HuH-7 (cell line): ENCODE measurements at regions not wholly inside any gene's neighbourhood (a gene's known extent, or its start where the extent isn't known, plus 50 kb on each side); places are given as distances from the start of the nearest gene placed in this dataset.
"Not testable (repeated sequence)": the region's sequence is repeated elsewhere in the genome, so short reads cannot be mapped to it uniquely, and the experiment has no call there.

ENCODE experiments used
- DNase-seq: peaks from one replicate; pipeline ENCODE4 v3.0.0; 2011; ENCODE audit warnings: low spot score

DNA sequence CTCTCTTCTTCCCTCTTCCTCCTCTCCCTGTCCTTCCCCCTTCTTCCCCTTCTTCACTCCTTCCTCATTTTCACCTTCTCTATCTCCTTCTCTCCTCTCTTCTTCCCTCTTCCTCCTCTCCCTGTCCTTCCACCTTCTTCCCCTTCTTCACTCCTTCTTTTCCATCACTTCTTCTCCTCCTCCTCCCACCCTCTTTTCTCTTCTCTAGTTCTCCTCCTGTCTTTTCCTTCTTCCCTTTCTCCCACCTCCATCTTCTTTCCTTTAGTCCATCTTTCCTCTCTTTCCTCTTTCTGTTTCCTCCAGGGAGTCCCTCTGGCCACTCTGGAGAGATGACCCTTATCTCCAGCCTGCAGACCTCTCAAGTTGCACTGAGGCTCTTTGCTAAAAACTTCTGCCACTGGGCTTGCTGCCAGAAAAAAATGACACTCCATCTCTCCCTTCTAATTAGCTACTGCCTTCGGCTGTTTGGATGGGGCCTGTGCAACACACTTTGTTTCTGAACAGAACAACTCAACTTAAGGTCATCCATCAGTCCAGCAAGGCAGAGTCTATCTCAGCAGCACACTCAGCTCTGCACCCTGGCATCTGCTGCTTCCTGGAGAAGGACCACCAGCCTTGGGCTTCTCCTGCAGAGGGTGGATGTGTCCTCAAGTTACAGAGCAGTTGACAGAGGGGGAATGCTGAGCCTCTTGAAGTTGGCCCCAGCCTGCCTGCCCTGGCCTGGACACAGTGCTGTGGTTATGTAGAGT lies 538.8 kb downstream of the MATN1 start:
- no peak for DNase-seq

DNA sequence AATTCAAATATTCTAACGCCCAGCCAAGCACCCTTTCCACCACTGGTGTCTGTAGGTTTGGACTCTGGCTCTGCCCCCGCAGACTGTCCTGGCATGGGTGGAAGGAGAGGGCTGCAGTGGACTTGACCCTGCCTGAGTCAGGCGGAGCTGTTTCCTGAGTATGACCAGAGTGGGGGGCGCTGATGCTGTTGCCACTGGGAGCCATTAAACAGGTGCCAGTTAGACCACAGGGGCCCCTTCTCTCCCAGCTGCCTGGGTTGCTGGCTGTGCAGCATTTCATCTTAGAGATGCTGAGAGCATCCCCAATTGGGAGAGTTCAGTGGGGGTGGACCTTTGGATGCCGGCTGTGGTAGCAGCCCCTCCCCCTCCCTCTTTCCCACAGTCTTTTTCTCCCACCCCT lies 539.5 kb downstream of the MATN1 start:
- DNase-seq: no peak

DNA sequence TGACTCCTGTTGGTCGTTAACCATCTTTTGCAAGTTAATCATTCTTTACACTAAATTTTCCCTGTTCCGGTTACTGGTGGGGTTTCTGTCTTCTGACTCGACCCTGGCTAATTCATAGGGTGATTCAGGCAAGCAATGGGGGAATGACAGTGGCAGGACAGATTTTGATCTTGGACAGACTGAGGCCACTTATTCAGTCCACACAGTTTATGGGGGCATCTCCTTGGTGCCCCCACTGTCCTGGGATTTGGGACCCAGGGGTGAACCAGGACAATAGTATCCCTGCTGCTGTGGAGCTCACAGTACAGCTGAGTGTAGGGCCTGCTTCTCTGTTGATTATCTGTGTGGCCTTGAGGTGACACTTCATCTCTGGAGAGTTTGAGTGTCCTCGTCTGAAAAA lies 540.4 kb downstream of the MATN1 start:
- no peak for DNase-seq

DNA sequence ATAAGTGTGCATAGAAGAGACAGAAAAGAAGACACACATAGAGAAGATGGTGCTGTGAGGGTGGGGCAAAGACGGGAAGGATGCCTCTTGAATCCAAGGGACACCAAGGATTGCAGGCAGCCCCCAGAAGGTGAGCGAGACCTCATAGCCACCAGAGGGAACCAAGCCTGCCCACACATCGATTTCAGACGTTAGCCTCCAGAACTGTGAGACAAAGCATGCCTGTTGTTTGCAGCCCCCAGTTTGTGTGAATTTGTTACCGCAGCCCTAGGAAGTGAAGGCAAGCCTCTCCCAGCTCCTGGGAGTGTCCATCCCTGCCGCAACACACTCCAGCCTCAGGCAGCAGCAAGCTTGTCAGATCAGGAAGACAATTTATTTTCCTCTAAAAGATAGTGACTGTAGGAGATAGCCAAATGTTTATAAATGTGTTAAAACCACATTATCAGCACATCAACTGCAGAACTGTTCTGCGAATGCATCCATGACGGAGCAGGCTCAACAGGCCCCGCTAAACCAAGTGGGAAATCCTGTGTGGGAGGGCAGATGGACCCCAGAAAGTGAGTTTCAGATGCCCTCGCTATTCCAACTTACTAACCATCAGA lies 543.3 kb downstream of the MATN1 start:
- DNase-seq: no peak

DNA sequence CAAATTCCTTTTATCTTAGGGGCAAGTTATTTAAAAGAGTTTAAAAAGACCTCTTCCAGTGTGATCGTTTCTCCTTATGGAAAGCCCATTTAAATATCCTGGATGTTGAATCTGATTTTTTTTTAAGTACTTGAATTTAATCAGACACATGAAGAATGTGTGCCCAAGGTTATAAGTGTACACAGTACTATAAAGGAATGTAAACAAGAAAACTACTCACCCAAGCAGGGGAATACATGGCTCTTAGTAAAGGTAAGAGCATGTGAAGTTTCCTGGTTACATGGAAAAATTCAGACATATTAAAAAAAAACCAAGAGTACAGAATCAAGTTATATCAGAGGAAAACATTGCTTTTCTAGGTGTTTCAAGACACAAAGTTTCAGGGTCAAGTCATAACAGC lies 546.9 kb downstream of the MATN1 start:
- DNase-seq: no peak

DNA sequence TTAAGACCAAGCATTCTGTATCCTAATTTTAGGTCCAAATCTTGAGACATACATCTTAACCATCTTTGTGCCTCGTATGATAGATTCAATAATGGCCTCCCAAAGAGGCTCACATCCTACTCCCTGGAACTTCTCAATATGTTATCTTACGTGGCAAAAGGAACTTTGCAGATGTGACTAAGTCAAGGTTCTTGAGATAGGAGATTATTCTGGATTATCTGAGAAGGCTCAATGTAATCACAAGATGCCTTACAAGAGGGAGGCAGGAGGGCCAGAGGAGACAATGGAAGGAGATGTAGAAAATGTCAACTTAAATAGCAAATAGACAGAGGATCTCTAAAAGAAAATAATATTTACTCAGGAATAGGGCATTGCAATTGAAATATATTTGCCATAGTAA lies 548.9 kb downstream of the MATN1 start:
- no peak for DNase-seq

DNA sequence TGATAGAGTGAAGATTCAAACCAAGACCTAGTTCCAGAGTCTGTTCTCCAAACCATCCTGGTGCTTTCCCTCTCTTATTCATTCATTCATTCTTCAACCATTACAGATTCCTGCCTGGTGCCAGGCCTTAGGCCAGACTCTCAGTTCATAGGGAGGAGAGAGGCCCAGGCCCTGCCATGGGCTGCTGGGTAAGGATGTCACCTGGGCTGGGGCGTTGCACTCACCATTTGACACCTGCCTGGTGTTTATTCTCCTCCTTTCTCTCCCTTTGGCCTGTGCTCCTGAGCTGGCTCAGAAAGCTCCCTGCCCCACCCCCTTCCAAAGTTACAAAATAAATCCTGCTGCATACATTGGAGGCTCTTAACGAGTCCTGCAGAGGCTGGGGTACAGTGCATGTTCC lies 549.8 kb downstream of the MATN1 start:
- DNase-seq: no peak

DNA sequence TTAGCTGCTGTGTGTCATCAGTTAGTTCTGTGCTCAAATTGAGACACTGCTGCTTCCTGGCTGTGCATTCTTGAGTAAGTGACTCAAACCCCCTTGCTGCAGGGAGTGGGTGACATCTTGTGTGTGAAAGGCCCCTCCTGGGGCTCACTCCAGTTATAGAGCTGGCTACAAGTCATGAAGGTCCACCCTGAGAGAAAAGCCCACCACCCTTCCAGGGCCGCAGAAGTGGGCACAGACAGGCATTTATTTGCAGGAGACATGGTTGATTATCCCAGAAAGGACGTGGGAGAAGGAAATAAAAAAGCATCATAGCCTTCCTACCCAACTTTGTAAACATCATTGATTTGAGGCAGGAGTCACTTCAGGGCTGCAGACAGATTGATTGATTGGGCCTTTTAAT lies 550.6 kb downstream of the MATN1 start:
- no peak for DNase-seq

DNA sequence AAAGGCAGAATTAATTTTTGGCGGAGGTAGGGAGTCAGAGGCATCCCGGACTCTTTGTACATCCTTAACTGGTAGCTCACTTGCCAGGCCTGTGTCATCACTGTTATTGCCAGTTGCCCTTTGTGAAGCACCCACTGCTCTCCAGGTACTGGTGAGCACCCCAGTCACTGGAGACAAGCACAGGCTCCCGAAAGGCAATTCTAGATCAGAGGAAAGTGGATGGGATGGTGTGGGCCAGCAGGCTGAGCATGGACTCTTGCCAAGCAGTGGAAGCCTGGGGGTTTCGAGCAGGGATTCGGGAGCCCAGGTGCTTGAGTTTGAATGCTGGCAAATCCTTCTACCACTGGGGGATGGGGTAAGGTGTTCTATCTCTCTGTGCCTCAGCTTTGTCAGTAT lies 551.1 kb downstream of the MATN1 start:
- DNase-seq: no peak

DNA sequence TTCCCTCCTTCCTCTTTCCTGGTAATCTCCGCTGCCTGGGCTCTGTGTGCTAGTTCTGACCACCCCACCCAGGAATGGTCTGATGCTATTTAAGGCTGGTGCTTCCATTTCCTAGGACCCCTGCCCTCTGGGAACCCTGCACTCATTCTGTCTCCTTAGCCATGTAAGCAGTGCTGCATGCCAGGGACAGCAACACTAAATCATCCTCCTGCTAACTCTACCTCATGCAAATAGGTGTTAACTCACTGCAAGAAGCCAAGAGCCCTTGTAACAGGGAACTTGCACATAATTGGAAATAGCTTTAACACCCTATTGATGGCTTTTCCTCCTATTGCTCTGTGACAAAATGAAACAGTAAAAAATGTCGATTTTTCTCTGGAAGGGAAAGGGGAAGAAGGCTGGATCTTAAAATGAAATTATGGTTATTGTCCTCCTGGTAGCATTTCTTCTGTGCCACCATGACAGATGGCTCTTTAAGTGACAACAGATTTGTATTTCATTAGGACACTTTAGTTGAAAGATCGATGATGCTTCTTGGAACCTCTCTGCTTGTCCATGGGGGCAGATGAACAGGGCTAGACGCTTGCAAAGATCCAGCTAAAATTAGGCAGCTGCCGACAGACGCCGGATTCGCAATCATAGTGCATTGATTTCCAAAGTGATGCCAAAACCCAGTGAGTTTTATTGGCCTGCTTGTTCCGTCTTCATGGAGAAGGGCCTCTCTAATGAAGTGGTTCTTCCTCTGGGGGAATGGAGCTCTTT lies 551.7 kb downstream of the MATN1 start:
- no peak for DNase-seq

DNA sequence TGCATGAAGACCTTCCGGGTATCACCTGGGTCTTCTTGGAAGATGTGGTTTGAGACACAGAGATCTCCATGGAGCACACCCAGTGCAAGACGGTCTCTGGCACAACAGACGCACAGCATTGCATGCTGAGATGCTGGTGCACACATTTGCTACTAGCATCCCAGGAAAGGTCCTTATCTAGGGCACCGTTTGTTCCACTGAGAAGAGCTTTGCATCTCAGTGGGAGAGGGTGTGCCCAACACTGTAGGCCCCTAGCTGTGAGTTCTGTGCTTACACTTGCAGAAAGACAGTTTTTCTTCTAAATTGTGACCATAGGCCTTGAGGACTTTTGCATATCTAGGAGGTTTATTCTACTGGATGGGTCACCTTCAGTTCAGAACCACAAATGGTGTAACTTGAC lies 554.1 kb downstream of the MATN1 start:
- DNase-seq: no peak

DNA sequence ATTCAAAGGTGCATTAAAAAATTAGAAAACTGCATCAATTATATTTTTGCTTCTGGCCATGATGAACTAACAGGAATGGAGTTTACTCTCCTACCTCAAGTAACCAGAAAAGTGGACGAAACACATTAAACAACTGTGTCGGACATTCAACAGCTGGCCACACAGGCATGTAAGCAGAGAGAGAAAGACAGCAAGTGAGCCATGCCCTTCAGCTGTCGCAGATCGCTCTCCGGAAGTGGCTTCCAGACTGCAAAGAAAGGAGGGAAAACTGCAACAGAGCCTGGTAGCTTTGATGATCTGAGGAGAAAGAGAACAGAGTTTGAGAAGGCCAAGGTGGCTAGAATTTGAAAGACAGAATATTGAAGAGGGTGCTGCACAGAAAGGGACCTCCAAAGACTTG lies 557.2 kb downstream of the MATN1 start:
- no peak for DNase-seq

DNA sequence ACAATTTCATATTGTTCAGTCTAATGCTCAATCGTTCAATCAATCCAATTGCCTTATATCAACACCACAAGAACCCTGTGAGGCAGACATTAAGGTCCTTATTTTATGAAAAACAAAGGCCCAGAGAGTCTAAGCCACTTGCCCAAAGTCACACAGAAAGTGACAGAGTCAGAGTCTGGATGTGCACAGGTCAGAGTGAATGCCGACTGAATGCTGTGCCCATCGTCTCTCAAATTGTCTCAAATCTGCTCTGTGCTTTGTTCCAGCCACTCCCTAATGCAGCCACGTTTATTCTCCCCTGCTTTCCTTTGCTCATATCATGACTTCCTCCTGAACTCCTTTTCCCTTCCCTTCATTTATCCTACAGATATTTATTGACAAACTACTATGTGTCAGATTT lies 558.3 kb downstream of the MATN1 start:
- no peak for DNase-seq

DNA sequence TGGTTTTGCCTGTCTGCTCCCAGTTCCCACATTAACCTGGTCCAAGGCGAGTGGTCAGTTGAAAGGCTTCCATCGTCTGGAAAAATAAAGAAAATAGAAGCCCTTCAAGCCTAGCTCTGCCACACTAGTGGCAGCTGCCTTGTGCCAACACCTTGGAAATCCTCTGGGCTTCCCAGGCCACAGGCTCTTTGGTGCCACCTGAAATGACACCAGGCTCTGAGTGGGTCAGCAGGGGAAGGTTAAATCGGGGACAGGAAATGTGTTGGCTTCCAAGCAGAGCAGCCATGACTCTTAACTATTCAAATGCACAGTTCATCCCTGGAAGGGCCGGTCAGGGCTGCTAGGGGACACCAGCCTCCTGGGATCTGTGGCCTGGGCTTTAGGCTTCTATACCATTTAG lies 558.7 kb downstream of the MATN1 start:
- no peak for DNase-seq

DNA sequence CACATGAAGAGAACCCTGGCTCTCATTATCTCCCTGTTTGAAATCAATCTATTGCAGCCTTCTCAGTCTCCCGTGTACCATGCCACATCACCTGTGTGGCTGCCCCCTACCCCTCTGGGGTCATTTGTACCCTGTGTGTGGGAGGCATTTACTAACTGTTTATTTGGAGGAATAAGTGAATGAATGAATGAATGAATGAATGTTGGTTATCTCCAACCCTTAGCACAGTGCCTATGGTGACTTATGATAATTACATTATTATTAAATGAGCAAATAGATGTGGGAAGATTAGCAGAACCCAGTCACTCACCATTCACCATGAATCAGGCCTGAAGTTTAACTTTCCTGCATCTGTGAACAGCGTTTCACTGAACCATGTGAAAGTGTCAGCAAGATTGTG lies 560.8 kb downstream of the MATN1 start:
- no peak for DNase-seq

DNA sequence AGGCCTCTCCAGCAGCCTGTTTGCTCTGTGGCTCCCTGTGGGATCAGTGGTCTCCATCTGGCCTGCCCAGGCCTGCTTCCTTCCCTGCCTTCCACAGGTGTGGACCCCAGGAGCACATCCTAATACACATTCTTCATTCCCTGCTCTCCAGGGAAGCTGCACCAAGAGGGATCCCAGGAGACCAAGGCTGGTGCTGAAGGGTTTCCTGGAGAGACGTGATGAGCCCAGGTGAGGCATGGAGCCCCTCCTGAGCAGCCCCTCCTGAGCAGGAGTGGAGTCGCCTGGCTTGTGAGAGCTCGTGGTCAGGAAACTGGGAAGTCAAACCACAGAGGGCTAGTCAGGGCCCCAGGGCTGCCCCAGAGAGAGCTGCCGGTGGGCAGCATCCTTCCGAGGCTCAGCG lies 561.4 kb downstream of the MATN1 start:
- DNase-seq: no peak

DNA sequence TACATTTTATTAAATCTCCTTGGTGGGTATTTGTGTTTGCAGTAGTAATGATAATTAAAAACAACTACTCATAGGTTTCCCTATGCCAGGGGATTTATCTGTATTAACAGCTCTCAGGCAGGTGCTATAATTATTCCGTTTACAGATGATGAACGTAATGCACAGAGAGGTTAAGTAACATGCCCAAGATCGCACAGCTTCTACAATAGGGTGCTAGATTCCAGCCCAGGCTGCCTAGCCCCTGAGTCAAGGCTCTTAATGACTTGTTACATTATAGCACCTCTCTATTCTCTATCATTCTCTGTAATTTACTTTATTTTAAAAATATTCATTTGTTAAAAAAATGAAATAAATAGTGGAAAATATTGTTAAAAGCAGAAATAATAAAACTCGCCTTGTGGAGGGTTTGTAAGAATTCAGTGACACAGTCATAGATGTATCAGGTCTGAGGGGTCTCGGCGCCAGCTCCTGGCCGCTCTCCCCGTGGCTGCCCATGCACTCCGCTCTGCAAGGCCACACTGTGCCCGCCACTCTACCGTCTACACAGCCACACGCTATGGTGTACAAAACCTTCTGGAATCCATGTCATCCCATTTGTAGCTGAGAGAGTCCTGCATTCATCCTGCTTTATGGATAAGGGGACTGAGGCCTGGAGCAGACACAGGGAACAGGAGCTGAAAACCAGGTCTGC lies 562.2 kb downstream of the MATN1 start:
- DNase-seq: no peak

DNA sequence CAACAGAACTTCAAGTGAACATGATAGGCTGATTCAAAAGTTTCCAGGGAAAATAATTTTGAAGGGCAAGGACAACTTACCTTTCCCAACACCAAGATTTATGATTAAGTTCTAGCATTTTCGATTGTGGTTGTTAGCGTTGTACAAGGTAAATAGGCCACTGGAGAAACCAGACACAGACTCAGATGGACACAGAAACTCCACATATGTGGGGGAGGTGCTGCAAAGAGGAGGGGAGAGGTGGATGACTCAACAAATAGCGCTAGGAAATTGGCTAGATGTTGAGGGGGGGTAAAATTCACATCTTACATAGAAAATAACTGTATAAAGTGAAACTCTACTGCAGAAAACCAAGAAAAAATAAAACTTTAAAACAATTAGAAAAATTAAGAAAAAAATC lies 564.4 kb downstream of the MATN1 start:
- DNase-seq: no peak

DNA sequence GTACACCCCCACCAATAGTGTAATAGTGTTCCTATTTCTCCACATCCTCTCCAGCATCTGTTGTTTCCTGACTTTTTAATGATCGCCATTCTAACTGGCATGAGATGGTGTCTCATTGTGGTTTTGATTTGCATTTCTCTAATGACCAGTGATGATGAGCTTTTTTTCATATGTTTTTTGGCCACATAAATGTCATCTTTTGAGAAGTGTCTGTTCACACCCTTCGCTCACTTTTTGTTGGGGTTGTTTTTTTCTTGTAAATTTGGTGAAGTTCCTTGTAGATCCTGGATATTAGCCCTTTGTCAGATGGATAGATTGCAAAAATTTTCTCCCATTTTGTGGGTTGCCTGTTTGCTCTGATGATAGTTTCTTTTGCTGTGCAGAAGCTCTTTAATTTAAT lies 567.7 kb downstream of the MATN1 start:
- not testable (repeated sequence) for DNase-seq

DNA sequence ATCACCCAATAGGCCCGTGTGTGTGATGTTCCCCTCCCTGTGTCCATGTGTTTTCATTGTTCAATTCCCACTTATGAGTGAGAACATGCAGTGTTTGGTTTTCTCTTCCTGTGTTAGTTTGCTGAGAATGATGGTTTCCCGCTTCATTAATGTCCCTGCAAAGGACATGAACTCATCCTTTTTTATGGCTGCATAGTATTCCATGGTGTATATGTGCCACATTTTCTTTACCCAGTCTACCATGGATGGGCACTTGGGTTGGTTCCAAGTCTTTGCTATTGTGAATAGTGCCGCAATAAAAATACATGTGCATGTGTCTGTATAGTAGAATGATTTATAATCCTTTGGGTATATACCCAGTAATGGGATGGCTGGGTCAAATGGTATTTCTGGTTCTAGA lies 568.1 kb downstream of the MATN1 start:
- not testable (repeated sequence) for DNase-seq

DNA sequence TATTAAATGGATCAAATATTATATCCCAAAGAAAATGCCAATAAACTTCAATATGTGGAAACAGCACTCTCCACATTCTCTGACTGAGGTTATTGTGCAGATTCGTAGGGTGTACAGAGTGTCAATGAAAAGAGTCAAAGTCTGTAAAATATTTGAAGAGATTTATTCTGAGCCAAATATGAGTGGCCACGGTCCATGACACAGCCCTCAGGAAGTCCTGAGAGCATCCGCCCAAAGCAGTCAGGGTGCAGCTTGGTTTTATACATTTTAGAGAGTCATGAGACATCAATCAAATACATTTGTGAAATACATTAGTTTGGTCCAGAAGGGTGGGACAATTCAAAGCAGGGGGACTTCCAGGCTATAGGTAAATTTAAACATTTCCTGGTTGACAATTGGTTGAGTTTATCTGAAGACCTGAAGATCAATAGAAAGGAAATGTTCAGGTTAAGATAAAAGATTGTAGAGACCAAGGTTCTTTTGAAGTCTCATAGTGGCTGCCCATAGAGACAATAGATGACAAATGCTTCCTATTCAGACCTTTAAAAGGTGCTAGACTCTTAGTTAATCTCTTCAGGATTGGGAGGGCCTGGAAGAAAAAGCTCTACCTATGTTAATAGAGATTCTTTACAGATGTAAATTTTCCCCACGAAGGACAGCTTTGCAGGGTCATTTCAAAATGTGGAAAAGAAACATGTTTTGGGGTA lies 569.5 kb downstream of the MATN1 start:
- no peak for DNase-seq

DNA sequence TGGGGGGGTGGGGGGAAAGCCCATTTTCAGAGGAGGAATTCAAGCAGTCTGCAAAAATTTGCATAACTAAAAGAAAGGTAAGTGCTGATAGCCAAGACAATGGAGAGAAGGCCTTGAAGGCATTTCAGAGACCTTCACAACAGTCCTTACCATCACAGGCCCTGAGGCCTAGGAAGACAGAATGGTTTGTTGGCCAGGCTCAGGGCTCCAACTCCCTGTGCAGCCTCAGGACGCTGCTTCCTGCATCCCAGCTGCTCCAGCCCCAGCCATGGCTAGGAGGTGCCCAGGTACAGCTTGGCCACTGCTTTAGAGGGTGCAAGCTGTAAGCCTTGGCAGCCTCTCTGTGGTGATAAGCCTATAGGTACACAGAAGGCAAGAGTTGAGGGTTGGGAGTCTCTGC lies 571.6 kb downstream of the MATN1 start:
- DNase-seq: no peak
